ENCODE measurements at regions not wholly inside any gene's neighbourhood (a gene's known extent, or its start where the extent isn't known, plus 50 kb on each side); places are given as distances from the start of the nearest gene placed in this dataset.

DNA sequence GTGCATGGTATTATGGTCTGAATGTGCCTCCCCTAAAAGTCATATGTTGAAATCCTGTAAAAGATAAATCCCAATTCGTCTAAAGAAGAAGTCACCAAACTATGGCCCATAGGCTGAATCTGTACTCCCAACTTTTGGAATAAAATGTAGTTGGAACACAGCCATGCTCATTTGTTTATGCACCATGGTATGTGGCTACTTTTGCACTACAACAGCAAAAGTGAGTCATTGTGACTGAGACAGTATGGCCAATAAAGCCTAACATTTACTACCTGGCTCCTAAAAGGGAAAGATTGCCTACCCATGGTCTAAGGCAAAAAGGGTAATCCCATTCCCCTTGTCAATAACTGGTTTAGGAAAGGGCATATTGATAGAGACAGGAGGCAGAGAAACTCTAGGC, 101.8 kb downstream of the LRIG3 start:
- H3K23ac ChIP-seq (ENCODE audit: low read depth, low read length): no peak overlapping the region
- no peak overlapping the region for H2AK5ac ChIP-seq (ENCODE audit: low read depth, low read length)
- H4K91ac ChIP-seq (ENCODE audit: insufficient read depth, low read depth, low read length): no peak overlapping the region
- ChIA-PET CTCF (no interaction called here), POLR2A (ENCODE audit: unreplicated experiment) (no interaction called here)
- dilution Hi-C loops (cut with HindIII; ENCODE audit: low sequenced_read_pairs, unreplicated experiment): no loop called here
- H2BK15ac ChIP-seq (ENCODE audit: low read depth, low read length): no peak overlapping the region
- H3K4me1 ChIP-seq (ENCODE audit: control insufficient read depth, insufficient read depth, low read length): no peaks in the 10 kb centered on the region
- peak overlapping the region; percentile 69 for H2BK20ac ChIP-seq (ENCODE audit: low read depth, low read length)
- no peaks in the 10 kb centered on the region for H3K79me1 ChIP-seq (ENCODE audit: low read depth in 1 of 2, low read length in 2 of 2)
- no peak overlapping the region for H3K18ac ChIP-seq (ENCODE audit: low read depth, low read length)
- in situ Hi-C loops (cut with MboI; ENCODE audit: low sequenced_read_pairs): no loop called here
- H3K4me2 ChIP-seq (ENCODE audit: low read depth, low read length): no peak overlapping the region
- H3K27me3 ChIP-seq (ENCODE audit: control insufficient read depth, insufficient read depth, low read length): no peaks in the 10 kb centered on the region
- ATAC-seq (ENCODE audit: low read depth) (peak; percentile 51), DNase-seq (peak; percentile 72)
- H3K56ac ChIP-seq (ENCODE audit: extremely low read depth, insufficient read depth, low read length): no peak overlapping the region
- peak overlapping the region; percentile 49 for H2BK120ac ChIP-seq (ENCODE audit: low read depth, low read length)
- no peak overlapping the region for H4K8ac ChIP-seq (ENCODE audit: low read depth in 2 of 2, low read length in 2 of 2)
- no peak overlapping the region for H2AK9ac ChIP-seq (replicated peaks; ENCODE audit: low read depth, low read length, poor library complexity)
- no peak overlapping the region for H3K27ac ChIP-seq (ENCODE audit: insufficient read depth, low read length)
- no peak overlapping the region for H3K4me3 ChIP-seq (ENCODE audit: insufficient read depth, low read depth, low read length)
- no peak overlapping the region for H2BK5ac ChIP-seq (ENCODE audit: low read depth, low read length, poor library complexity, severe bottlenecking)
- no peak overlapping the region for H3K4ac ChIP-seq (ENCODE audit: low read depth, low read length)
- H4K20me1 ChIP-seq (ENCODE audit: insufficient read depth, low read length): no peaks in the 10 kb centered on the region
- H3K9ac ChIP-seq (ENCODE audit: low read depth, low read length): no peak overlapping the region
- peak overlapping the region; percentile 46; the same call in 1 of the 2 replicates for H3K14ac ChIP-seq (replicated peaks; ENCODE audit: low read depth, low read length)
- WGBS, 2 experiments (ENCODE audit: extremely low coverage in 2 of 2, insufficient read length in 1 of 2): no CpG with 5 or more reads among the region's 1 CpG
- no peak overlapping the region for H2AFZ ChIP-seq (replicated peaks; ENCODE audit: low read length, poor library complexity)
- H3K9me1 ChIP-seq (ENCODE audit: insufficient read depth, low read length): no peaks in the 10 kb centered on the region
- intact Hi-C loops (cut with micrococcal nuclease): no loop called here
- H3K9me3 ChIP-seq (ENCODE audit: control insufficient read depth, insufficient read depth, low read length): no peaks in the 10 kb centered on the region
- H4K5ac ChIP-seq (ENCODE audit: low read depth, low read length): no peak overlapping the region
- no TSS peak for BruUV-seq (replicated peaks)
- no peaks in the 10 kb centered on the region for H3K36me3 ChIP-seq (ENCODE audit: control insufficient read depth, insufficient read depth, low read length)
- TF ChIP-seq FOS (IDR thresholded peaks at IDR 0.05; ENCODE audit: low read depth, low read length) (0 out of 2 replicates have a peak, but pooled peaks have one; percentile 13), BHLHE40 (IDR thresholded peaks at IDR 0.05; ENCODE audit: low read depth, low read length) (no peak)
